HFF-Myc (cell line): ENCODE measurements at regions not wholly inside any gene's neighbourhood (a gene's known extent, or its start where the extent isn't known, plus 50 kb on each side); places are given as distances from the start of the nearest gene placed in this dataset.

ENCODE experiments used
- DNase-seq: peaks from one replicate; pipeline ENCODE4 v3.0.0-alpha.2; 2011; ENCODE audit warnings: low read depth; ENCODE audit errors: extremely low read depth
- H3K4me3 ChIP-seq: replicated peaks from 2 replicates; pipeline ENCODE4 v1.5.1; 2011; ENCODE audit warnings: low read depth, mild to moderate bottlenecking, control low read depth, low read length
- TF ChIP-seq, protein P1 (sequence below): IDR thresholded peaks from 2 replicates; pipeline ENCODE4 v1.5.1; 2012; ENCODE audit warnings: mild to moderate bottlenecking, low read depth, low read length, control low read depth; ENCODE audit errors: missing control alignments

DNA sequence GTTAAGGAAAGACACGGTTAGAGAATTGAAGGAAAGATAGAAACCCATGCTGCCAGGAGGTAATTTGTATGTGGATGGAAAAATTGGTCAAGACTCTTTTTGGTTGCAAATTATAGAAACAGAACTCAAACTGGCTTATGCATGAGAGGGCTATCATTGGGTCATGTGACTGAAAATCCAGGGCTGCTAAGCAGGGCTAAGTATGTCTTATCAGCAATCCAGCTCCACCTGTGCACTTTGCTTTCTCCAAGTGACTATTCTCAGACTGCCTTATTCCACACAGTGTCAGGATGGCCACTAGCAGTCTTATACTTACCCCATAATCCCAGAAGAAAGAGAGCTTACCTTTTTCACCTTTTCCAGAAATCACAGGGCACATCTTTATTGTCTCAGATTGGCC, 113.5 kb downstream of the CBLN1 start:
- TF ChIP-seq, protein P1, sequence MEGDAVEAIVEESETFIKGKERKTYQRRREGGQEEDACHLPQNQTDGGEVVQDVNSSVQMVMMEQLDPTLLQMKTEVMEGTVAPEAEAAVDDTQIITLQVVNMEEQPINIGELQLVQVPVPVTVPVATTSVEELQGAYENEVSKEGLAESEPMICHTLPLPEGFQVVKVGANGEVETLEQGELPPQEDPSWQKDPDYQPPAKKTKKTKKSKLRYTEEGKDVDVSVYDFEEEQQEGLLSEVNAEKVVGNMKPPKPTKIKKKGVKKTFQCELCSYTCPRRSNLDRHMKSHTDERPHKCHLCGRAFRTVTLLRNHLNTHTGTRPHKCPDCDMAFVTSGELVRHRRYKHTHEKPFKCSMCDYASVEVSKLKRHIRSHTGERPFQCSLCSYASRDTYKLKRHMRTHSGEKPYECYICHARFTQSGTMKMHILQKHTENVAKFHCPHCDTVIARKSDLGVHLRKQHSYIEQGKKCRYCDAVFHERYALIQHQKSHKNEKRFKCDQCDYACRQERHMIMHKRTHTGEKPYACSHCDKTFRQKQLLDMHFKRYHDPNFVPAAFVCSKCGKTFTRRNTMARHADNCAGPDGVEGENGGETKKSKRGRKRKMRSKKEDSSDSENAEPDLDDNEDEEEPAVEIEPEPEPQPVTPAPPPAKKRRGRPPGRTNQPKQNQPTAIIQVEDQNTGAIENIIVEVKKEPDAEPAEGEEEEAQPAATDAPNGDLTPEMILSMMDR: no peak
- H3K4me3 ChIP-seq: no peak overlapping the region
- DNase-seq: no peak

DNA sequence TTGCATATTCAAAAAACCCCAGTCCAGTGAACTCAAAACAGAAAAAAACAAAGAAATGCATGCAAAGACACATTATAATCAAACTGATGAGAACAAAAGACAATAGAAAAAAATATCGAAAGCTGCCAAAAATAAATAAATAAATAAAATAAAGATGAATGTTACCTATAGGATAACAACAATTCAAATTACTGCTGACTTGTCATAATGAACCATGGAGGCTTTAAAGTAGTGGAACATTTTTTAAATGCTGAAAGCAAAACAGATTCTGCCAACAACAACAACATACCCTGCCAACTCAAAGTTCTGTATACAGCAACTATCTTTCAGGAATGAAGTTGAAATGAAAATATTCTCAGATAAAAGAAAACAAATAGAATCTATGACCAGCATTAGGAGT, 116.6 kb downstream of the CBLN1 start:
- TF ChIP-seq, protein P1: no peak
- DNase-seq: no peak
- H3K4me3 ChIP-seq: no peak overlapping the region

DNA sequence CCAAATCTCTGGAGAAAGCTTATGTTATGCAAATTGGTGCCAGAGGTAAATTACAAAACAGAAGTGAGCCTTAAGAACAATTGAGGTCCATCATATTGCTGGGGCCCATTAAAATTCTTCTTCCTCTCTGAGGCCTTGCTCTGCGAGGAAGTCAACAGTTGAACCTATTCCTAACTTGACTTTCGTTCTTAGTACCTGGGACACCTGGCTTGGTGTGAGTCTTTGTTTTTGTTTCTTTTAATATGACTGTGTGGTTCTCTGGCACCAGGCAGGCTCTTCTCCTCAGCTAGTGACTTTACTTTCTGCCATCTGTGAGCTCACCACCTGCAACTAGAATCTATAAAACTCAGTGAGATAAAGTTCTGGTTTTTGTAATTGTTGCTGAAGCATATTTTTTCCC, 120.4 kb downstream of the CBLN1 start:
- DNase-seq: no peak
- TF ChIP-seq, protein P1: no peak
- H3K4me3 ChIP-seq: no peak overlapping the region

DNA sequence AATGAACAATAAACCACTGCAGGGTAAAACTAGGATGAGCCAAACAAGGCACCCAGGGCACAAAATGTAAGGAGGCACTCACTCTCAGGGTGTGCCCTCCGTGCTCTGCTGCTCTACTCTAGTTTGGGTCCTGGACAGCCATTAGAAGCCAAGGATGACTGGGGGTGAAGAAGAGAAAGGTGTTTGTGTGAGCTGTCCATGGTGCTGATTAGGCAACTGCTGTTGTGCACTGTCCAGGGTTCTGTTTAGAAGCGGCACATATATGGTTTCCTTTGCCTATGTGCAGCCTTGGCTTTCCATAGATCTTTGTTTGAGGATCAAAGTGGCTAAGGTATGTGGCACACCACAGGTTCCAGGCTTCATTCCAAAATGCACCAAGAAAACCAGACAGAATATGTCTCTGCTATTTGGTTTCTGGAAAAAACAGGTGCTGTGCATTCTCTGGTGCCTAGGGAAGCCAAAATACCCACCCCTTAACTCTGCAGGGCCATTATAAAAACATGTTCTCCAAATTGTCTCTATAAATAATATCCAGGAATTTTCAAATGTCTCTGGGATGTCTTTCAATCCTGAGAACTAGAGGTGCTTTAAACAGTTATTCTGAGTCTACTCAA, 123.5 kb downstream of the CBLN1 start:
- H3K4me3 ChIP-seq: no peak overlapping the region
- TF ChIP-seq, protein P1: no peak
- peak; percentile 16 for DNase-seq

DNA sequence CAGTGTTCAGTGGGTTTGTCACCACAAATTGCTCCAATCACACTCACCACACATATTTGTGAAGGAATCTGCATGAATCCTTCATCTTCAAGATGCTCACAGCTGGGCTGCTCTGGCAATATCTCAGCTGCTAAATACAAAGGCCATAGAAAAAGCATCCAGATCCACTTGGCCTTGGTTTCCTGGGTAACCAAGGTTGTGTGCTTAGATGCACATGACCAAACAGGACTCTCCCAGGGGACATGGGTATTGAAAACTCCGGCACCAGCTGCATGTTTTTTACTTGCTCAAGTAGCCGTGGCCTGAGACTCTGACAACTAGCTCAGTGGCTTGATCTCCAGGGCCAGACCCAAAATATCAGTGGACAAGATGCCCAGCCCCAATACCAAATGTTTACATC, 131.3 kb downstream of the CBLN1 start:
- H3K4me3 ChIP-seq: no peak overlapping the region
- TF ChIP-seq, protein P1: no peak
- no peak for DNase-seq

DNA sequence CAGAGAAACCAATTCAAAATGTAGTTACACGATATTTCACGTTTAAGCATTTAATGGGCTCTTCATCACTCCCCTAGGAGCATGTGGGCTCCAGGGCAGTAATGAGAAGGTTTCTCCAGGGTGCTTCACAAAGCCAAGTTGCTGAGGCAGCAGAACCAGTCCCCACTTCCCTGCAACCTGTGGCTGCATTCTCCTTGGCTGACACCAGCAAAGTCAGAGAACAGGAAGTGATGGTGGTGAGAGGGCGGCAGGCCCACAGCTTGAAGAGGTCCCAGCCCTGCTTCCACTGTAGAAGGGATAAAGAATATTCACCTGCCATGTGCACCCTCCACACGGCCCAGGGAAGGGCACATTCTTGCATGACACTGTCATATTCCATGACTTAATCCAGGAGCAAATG, 133.2 kb downstream of the CBLN1 start:
- TF ChIP-seq, protein P1: no peak
- no peak for DNase-seq
- H3K4me3 ChIP-seq: no peak overlapping the region

DNA sequence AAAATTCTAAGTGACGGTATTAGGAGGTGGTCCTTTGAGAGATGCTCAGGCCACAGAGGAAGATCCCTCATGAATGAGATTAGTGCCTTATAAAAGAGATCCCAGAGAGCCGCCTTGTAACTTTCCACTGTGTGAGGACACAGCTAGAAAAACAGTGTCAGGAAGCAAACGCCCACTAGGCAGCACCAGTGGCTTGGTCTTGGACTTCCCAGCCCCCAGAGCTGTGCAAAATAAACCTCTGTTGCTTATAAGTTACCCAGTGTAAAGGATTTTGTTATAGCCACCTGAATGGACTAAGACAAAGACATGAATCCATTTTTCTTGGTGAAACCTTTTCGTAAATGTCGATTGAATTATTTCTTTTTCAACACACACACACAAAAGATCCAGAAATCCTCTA, 141.0 kb downstream of the CBLN1 start:
- DNase-seq: no peak
- TF ChIP-seq, protein P1: no peak
- H3K4me3 ChIP-seq: no peak overlapping the region
